GM21447 (cell line): ENCODE measurements at regions not wholly inside any gene's neighbourhood (a gene's known extent, or its start where the extent isn't known, plus 50 kb on each side); places are given as distances from the start of the nearest gene placed in this dataset.
"Not testable (repeated sequence)": the region's sequence is repeated elsewhere in the genome, so short reads cannot be mapped to it uniquely, and the experiment has no call there.

Experiments
- ATAC-seq: cut with Tn5 transposase; IDR thresholded peaks from one replicate; pipeline ENCODE4 v1.9.1; 2021; ENCODE audit not compliant: unreplicated experiment

DNA sequence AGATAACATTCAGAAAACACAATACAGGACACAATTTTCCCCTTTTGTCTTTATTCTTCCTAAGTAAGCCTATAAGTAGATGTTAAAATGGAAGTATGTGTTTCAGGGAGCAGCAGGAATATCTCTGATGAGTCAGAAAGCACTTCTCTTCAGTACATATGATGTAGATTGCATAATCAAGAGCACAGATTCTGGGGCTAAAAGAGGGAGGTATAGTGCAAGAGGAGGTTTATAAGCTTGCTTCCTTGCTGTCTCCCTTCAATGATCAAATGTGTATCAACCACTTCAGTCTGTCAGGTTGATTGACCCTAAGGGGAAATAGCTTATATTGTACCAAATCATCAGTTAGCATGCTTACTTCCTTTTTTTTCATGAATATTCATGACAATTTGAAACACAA is 822.8 kb downstream of the BRINP3 start:
- no peak for ATAC-seq

DNA sequence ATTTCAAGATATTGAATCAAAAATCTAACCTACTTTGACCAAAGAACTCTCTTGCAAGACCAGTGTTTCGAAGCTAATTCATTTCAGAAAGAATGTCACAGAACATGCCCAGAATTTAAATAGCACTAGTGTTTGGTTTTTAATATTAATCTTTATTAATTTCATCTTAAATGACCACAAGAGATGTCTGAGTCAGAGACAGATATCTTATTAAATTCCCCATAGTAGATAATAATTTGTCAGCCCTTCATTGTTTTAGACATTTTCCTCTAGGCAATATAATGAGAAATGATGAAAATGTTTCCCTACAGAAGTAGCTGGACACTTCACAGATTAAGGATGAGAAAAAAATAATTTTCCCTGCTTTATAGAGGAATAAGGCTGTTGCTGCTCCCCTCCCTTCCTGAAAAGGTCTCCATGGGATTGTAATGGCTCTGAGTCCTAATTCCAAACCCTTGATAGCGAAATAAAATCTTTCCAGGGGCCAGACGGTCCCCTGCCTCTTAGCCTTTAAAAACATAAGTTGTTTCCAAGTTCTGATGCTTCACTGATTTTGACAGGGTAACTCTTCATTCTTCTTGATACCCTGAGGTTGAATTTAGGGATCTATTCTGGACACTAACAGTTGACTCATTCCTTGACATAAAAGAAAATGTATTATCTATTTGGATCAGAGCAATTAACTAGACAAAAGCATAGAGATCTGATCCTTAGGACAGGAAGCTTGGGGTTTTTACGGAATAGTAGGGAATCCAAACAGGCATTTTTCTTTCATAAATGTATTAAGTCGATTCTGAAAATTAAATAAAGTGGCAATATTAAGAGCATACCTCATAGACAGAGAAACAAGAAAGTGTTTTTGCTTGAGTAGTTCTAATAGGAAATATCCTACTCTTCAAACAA is 820.8 kb downstream of the BRINP3 start:
- ATAC-seq = no peak

DNA sequence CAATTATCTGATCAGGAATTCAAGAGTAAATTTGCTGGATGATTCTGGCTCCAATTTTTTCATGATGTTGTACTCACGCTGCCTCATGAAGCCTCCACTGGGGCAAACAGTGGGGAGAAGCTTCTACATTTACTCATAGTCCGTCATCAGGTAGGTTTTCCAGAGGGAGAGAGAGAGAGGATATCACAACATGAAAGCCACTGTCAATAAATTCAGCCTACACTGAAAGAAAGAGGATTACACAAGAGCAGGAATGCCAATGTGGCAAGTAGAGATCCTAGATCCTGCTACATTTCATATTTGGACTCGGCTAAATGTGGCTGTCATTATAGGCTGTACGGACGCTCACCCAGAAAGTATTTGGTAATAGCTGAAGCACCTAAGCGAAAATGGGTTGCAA is 819.9 kb downstream of the BRINP3 start:
- no peak for ATAC-seq

DNA sequence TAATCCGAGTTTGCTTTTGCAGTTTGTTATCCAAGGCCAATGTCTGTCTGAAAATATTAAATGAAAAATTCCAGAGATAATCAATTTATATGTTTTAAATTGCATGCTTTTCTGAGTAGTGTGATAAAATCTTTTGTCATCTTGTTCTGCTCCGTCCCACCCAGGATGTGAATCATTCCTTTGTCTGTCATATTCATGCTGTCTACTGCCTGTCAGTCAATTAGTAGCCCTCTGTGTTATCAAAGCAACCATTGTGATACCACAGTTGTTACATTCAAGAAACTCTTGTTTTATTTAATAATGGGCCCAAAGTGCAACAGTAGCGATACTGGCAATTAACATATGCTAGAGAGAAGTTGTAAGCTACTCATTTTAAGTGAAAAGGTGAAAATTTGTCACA is 819.3 kb downstream of the BRINP3 start:
- ATAC-seq = no peak

DNA sequence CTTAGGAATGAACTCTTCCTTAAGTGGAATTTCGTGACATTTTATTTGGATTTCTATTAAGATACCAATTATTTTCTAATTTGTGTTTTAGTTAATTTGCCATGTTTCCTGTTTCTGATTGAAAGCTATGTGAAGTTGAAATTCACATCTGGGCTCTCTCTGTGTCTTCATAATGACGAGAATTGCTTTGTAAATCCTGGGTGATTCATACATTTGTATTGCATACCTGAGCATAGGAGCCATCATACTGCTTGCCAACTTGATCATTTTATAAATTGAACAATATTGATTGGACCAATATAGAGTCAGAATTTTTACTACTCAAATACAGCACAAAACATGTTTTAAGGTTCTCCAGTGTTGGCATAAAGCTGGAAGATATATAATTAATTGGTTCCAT is 817.9 kb downstream of the BRINP3 start:
- ATAC-seq = no peak

DNA sequence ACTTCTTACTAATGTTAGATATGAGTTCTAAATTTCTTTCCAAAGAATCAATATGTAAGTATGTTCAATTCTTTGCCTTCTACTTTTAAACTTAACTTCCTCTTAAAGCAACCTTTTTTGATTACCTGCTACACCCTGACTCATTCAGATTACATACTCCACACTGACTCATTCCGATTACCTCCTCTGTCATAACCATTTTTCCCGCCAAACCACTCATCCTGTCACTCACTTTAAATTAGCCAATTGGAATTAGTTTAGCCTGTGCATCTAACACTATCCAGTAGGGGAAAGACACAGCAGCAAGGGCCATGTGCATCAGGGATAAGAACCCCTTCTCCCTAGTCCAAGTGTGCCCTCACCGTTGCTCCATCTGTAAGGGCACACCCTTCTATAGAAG is 815.5 kb downstream of the BRINP3 start:
- ATAC-seq = no peak

DNA sequence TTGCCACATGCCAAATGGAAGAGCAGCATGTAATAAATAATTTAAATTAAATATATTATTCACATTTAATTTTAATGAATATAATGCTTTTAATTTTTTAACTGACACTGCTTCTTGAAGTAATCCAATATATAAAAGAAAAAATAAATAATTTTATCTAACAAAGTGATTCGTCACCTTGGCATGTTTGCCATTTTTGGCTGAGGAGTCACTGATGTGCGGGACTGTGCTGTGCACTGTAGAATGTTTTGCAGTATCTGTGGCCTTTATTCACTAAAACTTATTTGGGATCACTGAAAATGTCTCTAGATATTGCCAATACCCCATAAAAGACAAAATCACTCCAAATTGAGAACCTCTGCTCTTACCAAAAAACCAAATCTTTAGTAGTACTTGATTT is 807.8 kb downstream of the BRINP3 start:
- no peak for ATAC-seq

DNA sequence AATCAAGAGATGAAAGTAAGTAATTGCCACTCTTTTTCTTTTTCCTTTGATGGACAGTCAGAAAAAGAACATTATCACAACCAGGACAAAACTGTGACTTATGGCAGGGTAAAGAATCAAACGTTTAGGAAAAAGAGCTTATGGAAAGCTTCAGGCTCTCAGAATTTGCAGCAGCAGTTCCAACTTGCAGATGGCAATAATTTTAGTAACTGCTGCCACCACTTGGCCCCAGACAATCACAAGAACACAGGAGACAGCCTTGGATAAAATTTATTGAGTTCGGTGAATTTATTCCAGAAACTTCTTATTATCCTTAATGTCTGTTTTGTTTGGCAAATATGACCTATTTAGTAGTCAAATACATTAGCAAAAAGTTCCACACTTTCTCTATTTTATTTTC is 804.4 kb downstream of the BRINP3 start:
- ATAC-seq = no peak

DNA sequence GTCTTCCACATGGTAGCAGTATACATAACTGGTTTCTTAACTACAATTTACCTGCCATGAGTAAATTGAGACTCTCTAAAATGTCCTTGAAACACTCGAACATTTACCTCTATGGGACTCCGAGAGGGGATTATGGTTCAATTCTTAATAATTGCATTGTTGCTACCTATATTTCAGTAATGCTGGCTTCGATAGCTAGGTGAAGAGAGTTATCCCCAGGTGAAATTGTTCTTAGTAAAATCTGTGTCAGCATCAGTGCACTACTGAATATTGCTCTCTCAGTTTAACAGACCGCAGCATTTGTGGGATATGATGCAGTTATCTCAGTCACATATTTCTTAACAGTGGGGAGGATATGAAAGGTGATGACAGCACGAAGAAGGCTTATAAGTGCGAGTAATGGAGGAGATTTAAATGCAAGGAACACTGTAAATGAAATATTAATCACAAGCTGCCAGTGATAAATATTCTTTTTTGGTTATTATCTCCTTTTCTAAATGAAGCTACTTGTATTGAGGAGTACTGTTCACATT is 801.9 kb downstream of the BRINP3 start:
- no peak for ATAC-seq

DNA sequence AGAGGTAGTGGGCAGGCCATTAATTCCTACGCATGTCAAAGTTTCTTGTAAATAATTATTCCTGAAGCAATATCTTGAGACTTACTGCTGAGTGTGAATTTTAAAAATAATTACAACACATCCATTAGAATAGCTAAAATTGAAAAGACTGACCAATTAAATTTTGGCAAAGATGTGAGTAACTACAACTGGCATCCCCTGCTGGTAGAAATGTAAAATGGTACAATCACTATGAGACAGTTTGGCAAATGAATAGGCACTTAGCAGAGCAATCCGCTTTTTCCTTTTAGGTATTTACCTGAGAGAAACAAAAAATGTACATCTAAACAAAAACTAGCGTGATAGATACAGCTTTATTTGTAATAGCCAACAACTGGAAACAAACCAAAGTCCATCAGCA is 798.9 kb downstream of the BRINP3 start:
- ATAC-seq = no peak

DNA sequence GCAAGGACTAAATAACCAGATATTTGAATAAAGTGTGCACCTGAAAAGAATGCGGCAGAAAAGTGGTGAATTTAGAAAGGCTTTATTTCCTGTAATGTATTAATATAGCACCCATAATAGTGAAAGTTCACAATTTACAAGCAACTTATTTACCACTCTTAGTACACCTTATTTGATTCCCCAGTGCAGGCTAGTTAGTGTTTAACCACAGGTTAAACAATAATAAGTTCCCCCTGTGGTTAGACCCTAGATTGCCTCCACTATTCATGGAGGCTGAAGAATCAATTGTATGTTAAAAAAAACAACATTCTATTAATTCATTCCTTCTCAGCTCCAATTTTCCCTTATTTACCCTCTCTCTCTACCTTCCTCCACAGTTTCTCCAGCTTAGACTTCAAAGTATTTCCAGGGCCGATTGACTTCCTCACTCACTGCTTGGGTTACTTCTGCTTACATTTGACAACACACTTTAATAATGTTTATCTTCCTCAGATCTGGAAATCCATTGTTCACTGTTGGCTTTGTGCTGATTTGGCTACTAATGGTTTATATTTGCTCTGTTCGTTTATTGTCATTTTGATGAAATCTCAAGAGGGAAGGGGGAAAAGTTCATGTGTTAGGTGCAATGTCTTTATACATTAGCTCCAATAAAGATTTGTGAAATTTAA is 796.3 kb downstream of the BRINP3 start:
- no peak for ATAC-seq

DNA sequence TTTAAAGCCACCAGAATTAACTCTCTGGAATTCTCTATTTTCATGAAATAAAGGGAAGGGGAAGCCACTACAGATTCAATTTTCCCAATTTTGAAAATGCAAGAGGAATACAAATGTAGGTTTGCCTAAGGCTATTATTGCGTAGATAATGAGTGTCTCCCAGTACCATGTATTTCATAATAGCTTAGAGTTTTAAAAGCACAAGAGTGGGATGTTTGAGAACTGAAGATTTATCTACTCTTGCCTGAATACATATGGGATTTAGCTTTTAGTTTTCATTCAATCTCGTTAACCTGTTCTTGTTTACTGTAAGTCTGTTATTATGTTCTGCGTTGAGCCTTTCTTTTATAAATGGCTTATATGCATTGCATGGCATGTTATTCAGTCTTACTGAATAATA is 795.1 kb downstream of the BRINP3 start:
- no peak for ATAC-seq

DNA sequence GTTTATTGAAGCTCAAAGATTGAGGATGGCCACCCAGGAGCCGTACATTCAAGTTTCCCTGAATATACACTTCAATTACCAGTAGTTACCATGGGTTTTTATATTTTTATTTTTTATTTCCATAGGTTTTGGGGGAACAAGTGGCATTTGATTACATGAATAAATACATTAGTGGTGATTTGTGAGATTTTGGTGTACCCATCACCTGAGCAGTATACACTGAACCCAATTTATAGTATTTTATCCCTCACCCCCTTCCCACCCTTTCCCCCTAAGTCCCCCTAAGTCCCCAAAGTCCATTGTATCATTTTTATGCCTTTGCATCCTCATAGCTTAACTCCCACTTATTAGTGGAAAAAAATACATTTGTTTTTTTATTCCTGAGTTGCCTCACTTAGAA is 791.4 kb downstream of the BRINP3 start:
- no peak for ATAC-seq

DNA sequence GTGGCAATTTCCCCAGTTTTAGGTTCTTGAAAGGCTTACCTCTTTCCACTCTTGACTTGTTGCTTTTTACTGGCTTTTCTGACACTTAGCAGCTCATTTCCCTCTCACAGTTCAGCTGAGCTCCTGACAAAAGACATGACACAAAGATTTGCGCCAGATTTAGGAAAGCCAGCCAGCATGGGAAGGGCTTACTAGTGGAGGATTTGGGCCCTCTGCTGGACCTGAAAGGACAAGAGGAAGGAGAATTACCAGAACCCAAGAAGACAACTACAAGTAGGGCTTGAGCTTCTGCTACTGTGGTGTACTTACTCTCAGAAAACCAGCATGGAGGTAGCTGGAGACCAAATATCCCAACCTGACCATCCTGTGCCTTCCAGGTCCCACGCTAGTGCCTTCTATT is 784.5 kb downstream of the BRINP3 start:
- ATAC-seq = no peak

DNA sequence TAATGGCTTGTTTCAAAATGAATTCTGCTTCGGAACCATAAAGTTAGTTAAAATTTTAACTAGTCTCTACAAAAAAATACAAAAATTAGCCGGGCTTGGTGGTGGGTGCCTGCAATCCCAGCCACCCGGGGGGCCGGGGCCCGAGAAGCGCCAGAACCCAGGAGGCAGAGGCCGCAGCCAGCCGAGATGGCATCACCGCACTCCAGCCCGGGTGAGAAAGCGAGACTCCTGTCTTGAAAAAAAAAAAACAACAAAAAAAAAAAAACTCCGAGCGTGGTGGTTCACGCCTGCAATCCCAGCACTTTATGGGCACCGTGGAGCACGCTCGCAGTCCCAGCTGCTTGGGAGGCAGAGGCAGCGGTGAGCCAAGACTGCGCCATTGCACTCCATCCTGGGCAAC is 781.4 kb downstream of the BRINP3 start:
- no peak for ATAC-seq

DNA sequence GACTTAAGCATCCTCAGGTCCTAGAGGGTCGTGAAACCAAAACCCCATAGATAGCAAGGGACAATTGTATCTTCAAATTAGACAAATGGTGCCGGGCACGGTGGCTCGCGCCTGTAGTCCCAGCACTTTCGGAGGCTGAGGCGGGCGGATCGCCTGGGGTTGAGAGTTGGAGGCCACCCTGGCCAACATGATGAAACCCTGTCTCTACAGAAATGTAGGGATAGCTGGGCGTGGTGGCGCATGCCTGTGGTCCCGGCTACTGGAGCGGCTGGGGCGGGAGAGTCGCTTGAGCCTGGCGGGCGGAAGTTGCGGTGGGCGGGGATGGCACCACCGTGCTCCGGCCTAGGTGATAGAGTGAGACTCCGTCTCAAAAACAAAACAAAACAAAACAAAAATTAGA is 780.6 kb downstream of the BRINP3 start:
- no peak for ATAC-seq

DNA sequence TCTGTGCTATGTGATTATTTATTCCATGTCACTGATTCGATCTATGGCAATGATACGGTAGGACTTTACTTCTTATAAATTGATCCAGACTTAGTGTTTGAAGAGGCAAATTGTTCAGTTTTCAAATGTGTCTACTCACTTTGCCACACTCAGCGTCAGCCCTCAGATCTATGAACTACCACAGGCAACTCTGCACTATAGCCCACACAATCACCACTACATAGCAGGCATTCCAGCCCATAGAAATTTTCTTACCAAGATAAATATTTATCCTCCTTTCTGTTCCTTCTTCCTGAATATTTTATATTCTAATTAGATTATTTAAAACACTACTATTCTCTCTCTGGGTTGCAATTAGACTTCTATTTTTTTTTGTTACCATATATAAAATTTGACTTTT is 776.1 kb downstream of the BRINP3 start:
- no peak for ATAC-seq

DNA sequence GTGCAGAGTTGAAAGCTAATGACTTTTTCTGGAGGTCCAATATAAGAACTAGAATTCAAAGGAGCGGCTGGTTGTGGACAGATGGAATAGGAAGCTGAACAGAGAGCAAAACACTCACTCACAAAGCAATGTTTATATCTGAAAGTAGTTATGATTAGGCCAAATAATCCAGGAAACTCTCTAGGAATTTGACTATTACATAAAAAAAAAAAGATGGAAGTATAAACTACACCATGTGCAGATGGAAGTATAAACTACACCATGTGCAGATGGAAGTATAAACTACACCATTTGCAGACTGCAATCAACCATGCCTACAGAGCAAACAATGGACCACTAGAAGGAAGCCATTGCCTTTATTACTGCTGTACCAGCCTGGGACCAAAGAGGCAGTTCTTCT is 771.1 kb downstream of the BRINP3 start:
- no peak for ATAC-seq

DNA sequence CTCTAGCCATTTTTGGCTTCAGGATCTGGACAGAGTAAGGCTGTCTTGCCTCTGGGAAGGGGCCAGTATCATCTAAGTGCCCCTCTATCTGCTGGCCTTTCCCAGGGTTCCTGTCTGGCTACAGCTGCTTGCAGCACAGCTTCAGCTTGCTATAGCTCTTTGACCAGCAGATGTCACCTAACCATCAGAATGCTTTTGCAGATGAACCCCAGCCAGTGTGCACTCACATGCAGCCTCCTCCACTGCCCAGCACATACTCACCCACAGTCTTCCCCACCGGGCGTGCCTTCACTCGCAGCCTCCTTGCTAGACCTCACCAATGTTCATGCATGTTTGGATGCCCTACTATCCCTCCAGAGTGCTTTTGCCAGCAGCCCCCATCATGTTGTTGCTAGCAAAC is 769.0 kb downstream of the BRINP3 start:
- ATAC-seq = no peak

DNA sequence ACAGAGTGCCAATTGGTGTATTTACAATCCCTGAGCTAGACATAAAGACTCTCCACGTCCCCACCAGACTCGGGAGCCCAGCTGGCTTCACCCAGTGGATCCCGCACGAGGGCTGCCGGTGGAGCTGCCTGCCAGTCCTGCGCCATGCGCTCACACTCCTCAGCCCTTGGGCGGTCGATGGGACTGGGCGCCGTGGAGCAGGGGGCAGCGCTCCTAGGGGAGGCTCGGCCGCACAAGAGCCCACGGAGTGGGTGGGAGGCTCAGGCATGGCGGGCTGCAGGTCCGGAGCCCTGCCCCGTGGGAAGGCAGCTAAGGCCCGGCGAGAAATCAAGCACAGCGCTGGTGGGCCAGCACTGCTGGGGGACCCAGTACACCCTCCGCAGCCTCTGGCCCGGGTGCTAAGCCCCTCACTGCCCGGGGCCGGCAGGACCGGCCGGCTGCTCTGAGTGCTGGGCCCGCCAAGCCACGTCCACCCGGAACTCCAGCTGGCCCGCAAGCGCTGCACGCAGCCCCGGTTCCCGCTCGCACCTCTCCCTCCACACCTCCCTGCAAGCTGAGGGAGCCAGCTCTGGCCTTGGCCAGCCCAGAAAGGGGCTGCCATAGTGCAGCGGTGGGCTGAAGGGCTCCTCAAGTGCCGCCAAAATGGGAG is 759.4 kb downstream of the BRINP3 start:
- ATAC-seq = not testable (repeated sequence)

DNA sequence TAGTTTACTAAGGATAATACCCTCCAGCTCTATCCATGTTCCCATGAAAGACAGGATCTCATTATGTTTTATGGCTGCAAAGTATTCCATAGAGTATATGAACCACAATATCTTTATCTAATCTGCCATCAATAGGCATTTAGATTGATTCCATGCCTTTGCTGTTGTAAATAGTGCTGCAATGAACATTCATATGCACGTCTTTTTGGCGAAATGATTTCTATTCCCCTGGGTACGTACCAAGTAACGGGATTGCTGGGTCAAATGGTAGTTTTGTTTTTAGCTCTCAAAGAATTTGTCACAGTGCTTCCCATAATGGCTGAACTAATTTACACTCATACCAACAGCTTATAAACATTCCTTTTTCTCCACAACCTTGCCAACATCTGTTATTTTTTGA is 750.9 kb downstream of the BRINP3 start:
- ATAC-seq = no peak

DNA sequence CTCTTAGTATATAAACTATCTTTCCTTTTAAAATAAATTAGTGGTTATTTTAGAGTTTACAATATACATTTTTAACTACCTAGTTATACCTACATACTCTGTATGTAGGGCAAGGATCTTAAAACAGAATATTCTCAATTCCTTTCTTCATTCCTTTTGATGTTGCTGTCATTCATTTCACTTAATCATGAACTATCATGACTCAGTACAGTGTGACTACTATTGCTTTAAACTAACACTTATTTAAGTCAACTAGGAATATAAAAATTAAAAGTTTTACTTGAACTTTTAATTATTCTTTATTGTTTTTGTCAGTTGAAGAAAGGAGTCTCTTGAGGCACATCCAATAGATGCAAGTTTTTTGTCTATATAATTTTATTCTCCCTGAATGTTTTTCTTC is 726.4 kb downstream of the BRINP3 start:
- no peak for ATAC-seq
